Transverse colon (tissue), 4 donors: ENCODE measurements at regions not wholly inside any gene's neighbourhood (a gene's known extent, or its start where the extent isn't known, plus 50 kb on each side); places are given as distances from the start of the nearest gene placed in this dataset.

Experiments
- DNase-seq: peaks from one replicate; pipeline ENCODE4 v3.0.0-alpha.2; 2019
- H3K27ac ChIP-seq, 4 donors: fragments of 200-600 bp; sonication (generic); 2 replicates each; pipeline ENCODE4 v1.5.1; 2016 to 2018; ENCODE audit warnings: inconsistent platforms in 4 of 4
- H3K27me3 ChIP-seq: fragments of 200-600 bp; sonication (generic); 2 replicates; pipeline ENCODE4 v1.5.1; 2017; ENCODE audit warnings: inconsistent platforms
- H3K36me3 ChIP-seq, 4 donors: fragments of 200-600 bp; sonication (generic); 2 replicates each; pipeline ENCODE4 v1.5.1; 2017 to 2019; ENCODE audit warnings: inconsistent platforms in 4 of 4
- H3K4me1 ChIP-seq, 4 donors: fragments of 200-600 bp; sonication (generic); 2 replicates each; pipeline ENCODE4 v1.5.1; 2017 to 2020; ENCODE audit warnings: inconsistent platforms in 4 of 4
- H3K4me3 ChIP-seq, 4 donors: fragments of 200-600 bp; sonication (generic); 1 replicate in 1 of 4; 2 replicates in 3 of 4; pipeline versions ENCODE4 v1.5.1 to v1.6.1; 2017 to 2019; ENCODE audit warnings: inconsistent platforms in 4 of 4
- H3K9me3 ChIP-seq, 2 donors: fragments of 200-600 bp; sonication (generic); 2 replicates each; pipeline ENCODE4 v1.5.1; 2017 to 2019; ENCODE audit warnings: inconsistent platforms in 2 of 2
- EP300 ChIP-seq: sonication (generic); formaldehyde crosslinking; IDR thresholded peaks from one replicate; pipeline ENCODE4 v1.6.1; 2017; ENCODE audit warnings: antibody characterized with exemption, low read depth
- POLR2A ChIP-seq: fragments of 450-650 bp; IDR thresholded peaks from one replicate; pipeline ENCODE4 v1.6.1; 2016; ENCODE audit warnings: antibody characterized with exemption, mild to moderate bottlenecking, moderate library complexity
- POLR2AphosphoS5 ChIP-seq, 3 donors: sonication (generic); formaldehyde crosslinking; IDR thresholded peaks; one replicate each; pipeline ENCODE4 v1.6.1; 2016; ENCODE audit warnings: antibody characterized with exemption in 3 of 3
- WGBS, 2 donors: methylation state at CpG; one replicate each; pipeline ENCODE4 v1.1.5; 2018; ENCODE audit warnings: low coverage in 1 of 2; 5-methylcytosine and 5-hydroxymethylcytosine counted together
- in situ Hi-C, 4 donors: fragments of 200-750 bp; cut with MboI; loops; one replicate each; pipeline versions ENCODE4 v1.15.0 to v1.15.1; 2017; ENCODE audit warnings: low sequenced_read_pairs in 3 of 4, low pct_ligation_motif_present in 1 of 4, low pct_unique_long_range_greater_than_20kb in 1 of 4
- intact Hi-C: fragments of 100-400 bp; cut with DNase I; formaldehyde crosslinking; loops from one replicate; pipeline ENCODE4 v1.15.1; 2023; ENCODE audit warnings: low total_unique reads
- TF ChIP-seq, protein P1 (sequence below), 5 experiments: fragments of 200-600 bp in 3 of 5; fragments of 450-650 bp in 2 of 5; sonication (generic) in 3 of 5; IDR thresholded peaks; 1 replicate in 2 of 5; 2 replicates in 3 of 5; pipeline ENCODE4 v1.5.1; 2016 to 2017; ENCODE audit warnings: antibody characterized with exemption in 5 of 5, inconsistent platforms in 3 of 5, mild to moderate bottlenecking in 2 of 5, moderate library complexity in 1 of 5

DNA sequence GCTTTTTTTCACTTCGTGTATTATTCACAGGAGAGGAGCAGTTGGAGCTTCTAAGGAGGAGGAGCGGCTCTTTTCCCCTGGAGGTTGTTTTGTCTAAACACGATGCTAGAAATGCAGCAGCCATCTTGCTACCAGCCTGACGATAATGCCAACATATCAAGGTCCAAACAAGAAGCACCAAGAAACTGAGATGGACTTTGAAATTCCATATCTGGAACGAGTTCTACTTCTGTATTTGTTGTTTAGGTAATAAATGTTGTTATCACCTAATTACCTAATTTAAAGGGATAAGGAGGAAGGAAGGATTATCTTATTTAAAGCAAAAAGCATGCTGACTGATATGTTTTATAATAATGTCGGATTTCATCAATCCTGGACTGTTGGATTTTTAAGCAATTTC, 174.4 kb upstream of the TMPO start:
- intact Hi-C loops = no loop called here
- no peaks in the 10 kb centered on the region for H3K9me3 ChIP-seq
- H3K4me1 ChIP-seq = no peaks in the 10 kb centered on the region
- no peak for DNase-seq
- no peak overlapping the region for H3K4me3 ChIP-seq
- in situ Hi-C loops = no loop called here
- H3K27me3 ChIP-seq = no peaks in the 10 kb centered on the region
- H3K36me3 ChIP-seq = no peaks in the 10 kb centered on the region
- no peak overlapping the region for H3K27ac ChIP-seq
- 57 to 68% methylated on average over 6 of the region's 6 CpGs for WGBS, 2 donors
- TF ChIP-seq POLR2AphosphoS5 (IDR thresholded peaks at IDR 0.05) = no peak
- TF ChIP-seq, protein P1, sequence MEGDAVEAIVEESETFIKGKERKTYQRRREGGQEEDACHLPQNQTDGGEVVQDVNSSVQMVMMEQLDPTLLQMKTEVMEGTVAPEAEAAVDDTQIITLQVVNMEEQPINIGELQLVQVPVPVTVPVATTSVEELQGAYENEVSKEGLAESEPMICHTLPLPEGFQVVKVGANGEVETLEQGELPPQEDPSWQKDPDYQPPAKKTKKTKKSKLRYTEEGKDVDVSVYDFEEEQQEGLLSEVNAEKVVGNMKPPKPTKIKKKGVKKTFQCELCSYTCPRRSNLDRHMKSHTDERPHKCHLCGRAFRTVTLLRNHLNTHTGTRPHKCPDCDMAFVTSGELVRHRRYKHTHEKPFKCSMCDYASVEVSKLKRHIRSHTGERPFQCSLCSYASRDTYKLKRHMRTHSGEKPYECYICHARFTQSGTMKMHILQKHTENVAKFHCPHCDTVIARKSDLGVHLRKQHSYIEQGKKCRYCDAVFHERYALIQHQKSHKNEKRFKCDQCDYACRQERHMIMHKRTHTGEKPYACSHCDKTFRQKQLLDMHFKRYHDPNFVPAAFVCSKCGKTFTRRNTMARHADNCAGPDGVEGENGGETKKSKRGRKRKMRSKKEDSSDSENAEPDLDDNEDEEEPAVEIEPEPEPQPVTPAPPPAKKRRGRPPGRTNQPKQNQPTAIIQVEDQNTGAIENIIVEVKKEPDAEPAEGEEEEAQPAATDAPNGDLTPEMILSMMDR (IDR thresholded peaks at IDR 0.05) = no peak
- TF ChIP-seq EP300 = no peak
- no peak for TF ChIP-seq POLR2A

DNA sequence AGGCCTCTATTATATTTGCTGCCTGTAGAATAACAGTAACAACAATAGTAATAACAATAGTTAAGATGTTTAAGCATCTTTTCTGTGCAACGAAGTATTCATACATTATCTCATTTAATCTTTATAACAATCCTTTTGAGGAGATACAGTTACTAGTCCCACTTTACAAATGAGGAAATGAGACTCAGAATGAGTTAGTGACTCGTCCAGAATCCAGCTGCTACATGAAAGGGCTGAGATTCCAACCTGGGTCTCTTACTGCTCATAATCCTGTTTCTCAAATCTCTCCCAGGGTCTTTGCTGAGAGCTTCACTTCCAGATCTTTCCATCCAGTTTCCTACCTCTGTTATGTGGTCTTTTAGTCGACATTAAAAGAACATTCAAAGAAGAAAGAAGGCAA, 173.7 kb upstream of the TMPO start:
- 46 to 52% methylated on average over 3 of the region's 3 CpGs for WGBS, 2 donors
- Histone ChIP-seq H3K4me1 (no peaks in the 10 kb centered on the region), H3K27me3 (no peaks in the 10 kb centered on the region), H3K9me3 (no peaks in the 10 kb centered on the region), H3K27ac (no peak overlapping the region), H3K4me3 (no peak overlapping the region), H3K36me3 (no peaks in the 10 kb centered on the region)
- intact Hi-C loops = no loop called here
- DNase-seq = no peak
- in situ Hi-C loops = no loop called here
- no peak for TF ChIP-seq POLR2A
- TF ChIP-seq POLR2AphosphoS5 (IDR thresholded peaks at IDR 0.05) = no peak
- no peak for TF ChIP-seq EP300
- TF ChIP-seq, protein P1 (IDR thresholded peaks at IDR 0.05) = no peak

DNA sequence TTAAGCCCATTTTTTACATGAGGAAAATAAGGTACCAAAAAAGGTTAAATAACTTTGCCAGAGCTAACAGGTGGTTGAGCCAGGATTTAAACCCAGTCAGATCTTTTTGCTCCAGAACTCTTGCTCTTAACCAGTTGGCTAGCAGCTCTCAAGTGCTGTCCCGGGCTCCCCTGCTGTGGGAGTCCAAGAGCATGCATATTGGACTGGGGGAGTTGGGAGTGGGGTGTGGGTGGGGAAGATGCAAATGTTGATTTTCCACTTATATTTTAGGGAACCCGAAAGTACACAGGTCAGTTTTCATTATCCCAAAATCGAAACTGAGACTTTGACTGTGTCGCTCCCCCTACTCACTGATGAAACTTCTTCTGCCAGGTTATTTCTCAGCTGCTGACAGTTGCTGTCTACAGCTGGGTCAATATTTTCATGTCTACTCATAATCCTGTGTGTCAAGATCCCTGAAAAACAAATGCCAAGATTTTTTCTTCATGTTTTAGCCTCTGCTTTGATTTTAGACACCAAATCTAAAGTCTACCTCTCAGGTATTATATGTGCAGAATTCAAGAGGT, 172.3 kb upstream of the TMPO start:
- intact Hi-C loops = no loop called here

DNA sequence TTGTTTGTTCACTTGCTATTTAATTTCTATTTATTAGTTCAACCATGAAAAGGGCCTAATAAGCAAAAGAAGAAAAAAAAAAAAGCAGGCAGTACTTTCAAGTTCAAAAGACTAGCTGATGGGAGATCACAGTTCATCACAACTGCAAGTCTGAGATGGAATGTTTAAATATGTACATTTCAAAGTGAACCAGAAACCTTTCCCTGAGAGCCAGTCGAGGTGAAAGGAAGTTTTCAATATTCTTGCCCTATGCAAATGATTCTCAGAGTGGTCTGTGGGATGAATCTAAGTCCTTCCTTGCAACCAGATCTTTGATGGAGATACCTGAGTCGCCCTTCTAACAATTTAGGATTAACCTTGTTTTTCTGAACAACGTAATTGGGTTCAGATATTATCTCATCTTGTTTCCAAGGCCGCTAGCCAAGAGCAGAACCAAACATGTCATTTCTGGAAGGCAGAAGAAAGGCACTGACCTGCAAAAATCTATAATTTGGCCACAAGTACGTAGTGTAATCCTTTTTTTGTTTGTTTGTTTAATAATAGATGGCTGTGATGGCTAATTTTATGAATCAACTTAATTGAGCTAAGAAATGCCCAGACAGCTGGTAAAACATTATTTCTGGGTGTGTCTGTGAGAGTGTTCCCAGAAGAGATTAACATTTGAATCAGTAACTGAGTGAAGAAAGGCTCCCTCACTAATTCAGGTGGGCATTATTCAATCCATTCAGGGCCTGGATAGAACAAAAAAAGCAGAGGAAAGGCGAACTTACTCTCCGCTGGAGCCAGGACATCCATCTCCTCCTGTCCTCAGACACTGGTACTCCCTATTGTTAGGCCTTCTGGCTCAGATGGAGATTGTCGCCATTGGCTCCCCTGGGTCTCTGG, 171.1 kb upstream of the TMPO start:
- in situ Hi-C loops (no loop called here), intact Hi-C loops (no loop called here)
- no peak for DNase-seq
- H3K36me3 ChIP-seq = no peaks in the 10 kb centered on the region
- H3K4me1 ChIP-seq = no peaks in the 10 kb centered on the region
- 58 to 63% methylated on average over 7 to 8 of the region's 8 CpGs for WGBS, 2 donors
- no peaks in the 10 kb centered on the region for H3K9me3 ChIP-seq
- no peak overlapping the region for H3K27ac ChIP-seq
- TF ChIP-seq POLR2A (no peak), POLR2AphosphoS5 (IDR thresholded peaks at IDR 0.05) (no peak), EP300 (no peak)
- TF ChIP-seq, protein P1 (IDR thresholded peaks at IDR 0.05) = no peak
- no peak overlapping the region for H3K4me3 ChIP-seq
- no peaks in the 10 kb centered on the region for H3K27me3 ChIP-seq

More for the DNA sequence above, 172.3 kb upstream of the TMPO start:
- DNase-seq = no peak
- Histone ChIP-seq H3K36me3 (no peaks in the 10 kb centered on the region), H3K27me3 (no peaks in the 10 kb centered on the region), H3K9me3 (no peaks in the 10 kb centered on the region), H3K4me3 (no peak overlapping the region), H3K4me1 (no peaks in the 10 kb centered on the region), H3K27ac (no peak overlapping the region)
- 52 to 74% methylated on average over 3 to 4 of the region's 4 CpGs for WGBS, 2 donors
- in situ Hi-C loops = no loop called here
- TF ChIP-seq, protein P1 (IDR thresholded peaks at IDR 0.05) = no peak
- TF ChIP-seq EP300 (no peak), POLR2A (no peak), POLR2AphosphoS5 (IDR thresholded peaks at IDR 0.05) (no peak)
